Activated T-cell treated with anti-CD3 and anti-CD28 coated beads, Interleukin-2, amount 50 U/mL, for 48 hours (primary cell): ENCODE measurements at regions not wholly inside any gene's neighbourhood (a gene's known extent, or its start where the extent isn't known, plus 50 kb on each side); places are given as distances from the start of the nearest gene placed in this dataset.
"Not testable (repeated sequence)": the region's sequence is repeated elsewhere in the genome, so short reads cannot be mapped to it uniquely, and the experiment has no call there.

ENCODE experiments used
- DNase-seq, 2 experiments: peaks; one replicate each; pipeline ENCODE4 v3.0.0-alpha.2; 2020

DNA sequence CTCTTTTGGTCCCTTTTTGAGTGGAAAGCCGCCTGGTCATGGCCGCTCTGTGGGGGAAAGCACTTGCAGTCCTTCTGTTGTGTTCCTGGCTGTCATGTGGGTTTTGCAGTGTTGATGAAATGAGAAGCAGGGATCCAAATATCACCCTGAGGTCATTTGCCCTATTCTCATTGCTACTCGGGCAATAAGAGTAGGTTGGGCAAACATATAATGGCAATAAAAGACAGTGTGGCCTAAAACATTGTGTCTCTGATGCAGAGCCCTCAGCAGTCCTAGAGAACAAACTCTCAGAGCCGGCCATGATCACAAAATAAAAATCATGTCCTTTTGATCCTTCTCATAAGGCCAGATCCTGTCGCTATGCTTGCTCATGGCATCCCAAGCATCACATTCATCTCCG is 361.1 kb upstream of the KLF4 start:
- no peak for DNase-seq

DNA sequence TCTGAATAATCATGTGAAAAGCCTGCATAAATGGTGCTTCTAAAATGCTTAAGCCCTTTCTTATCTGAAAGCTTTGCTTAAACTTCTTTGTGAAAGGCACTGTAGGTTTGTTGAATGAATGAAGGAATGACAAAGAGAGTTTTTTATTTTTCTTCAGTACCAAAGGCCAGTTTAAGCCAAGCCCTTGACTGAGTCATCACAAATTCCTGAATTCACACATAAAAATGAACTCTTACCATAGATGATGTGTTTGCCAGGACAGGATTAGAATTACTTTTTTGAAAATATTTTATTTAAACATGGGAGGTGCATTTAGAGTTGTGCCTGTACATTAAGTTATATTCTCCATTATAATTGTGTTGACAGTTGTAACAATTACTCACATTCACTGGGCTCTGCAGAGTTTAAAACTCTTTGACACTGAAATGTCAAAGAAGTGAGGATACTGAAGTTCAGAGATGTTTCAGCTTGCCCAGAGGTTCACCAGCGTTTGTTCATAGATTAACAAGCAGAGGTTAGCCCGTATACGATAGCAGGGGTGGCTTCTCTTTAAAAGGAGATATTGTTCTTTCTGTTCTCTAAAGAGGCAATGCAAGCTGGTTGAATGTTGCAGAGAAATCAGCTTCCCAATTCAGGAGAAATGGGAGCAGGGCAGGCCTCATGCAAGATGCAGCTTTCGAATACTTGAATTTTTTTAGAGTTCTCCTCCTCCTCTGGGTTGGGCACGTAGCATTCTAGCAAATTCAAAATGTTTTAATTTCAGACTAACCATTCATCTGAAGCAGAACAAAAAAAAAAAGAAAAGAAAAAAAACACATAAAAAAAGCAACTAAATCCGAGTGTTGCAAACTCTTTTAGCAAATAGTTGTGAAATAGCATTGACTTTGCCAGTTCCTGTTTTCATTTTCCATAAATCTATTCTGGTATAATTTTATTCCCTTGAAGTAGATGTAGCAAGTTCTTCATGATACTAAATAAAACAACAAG is 358.7 kb upstream of the KLF4 start:
- no peak for DNase-seq

DNA sequence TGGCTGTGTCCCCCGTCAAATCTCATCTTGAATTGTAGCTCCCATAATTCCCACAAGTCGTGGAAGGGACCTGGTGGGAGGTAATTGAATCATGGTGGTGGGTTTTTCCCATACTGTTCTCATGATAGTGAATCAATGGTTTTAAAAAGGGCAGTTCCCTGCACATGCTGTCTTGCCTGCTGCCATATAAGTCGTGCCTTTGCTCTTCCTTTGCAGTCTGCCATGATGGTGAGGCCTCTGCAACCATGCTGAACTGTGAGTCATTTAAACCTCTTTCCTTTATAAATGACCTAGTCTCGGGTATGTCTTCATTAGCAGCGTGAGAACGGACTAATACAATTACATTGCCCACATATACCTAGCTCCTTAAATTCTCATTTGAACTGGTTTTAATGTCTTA is 353.0 kb upstream of the KLF4 start:
- DNase-seq, result no peak

DNA sequence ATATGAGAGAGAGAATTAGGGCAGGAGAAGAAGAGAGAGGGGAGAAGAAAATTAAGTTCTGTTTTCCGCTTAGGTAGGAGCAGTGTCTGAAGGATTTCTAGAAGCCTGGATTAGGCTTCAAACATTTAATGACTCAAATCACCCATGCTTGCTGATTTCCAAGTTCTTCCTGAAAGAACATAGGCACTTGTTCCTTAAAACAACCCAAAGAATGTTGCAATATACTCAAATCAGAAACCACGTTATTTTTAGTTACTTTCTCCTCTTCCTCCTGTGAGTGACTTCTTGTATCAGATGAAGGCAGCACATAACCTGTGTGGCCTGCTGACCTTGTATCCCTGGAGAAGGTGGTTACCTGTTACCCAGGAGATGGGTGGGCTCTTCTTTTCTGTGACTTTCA is 351.5 kb upstream of the KLF4 start:
- no peak for DNase-seq

DNA sequence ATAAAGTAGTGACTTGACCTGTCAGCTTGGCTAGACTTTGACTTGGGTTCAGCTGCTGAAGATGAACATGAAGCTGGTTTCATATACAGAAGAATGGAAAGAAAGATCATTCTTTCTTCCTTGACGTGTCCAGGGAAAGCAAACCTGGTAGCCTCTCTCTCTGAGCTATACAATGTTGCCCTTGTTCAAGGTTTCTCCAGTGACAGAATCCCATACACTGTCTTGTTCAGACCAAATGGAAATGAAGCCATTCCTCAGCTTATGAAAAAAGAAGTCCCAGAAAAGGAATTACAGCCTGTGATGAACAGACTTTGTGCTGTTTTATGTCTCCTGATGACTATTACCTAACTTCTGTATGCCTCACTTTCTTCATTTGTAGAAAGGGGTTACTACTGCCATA is 349.8 kb upstream of the KLF4 start:
- DNase-seq, result no peak

DNA sequence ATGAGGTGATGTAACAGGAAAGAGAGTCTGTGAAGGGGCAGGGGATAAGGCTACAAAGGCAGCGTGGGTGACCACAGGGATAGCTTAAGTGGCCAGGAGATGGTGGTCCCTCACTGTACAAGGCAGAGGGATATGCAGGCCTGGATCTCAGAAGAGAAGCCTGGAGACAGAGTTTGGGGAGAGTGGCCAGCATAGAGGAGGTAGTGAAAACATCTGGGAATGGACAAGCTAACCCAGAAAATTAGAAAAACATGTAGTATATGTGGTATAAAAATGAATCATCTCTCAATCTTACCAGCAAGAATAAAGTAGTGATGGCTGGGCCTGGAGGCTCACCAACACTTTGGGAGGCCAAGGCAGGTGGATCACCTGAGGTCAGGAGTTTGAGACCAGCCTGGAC is 349.2 kb upstream of the KLF4 start:
- no peak for DNase-seq

DNA sequence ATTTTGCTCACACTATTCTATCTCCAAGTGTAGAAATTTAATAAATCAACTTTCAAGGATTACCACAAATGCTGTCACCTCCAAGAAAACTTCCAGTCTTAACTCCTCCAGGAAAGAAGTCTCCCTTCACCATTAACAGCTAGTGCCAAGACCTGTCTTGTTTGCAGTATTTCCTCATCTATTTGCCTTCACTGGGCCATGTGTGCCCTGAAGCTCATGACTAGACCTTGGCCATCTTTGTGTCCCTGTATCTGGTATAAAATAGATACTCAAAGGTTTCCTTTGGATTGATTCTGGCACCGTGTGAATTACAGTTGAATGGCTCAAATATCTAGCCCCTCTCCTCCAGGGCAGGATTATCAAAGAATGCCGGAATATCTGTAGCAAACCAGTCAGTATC is 346.7 kb upstream of the KLF4 start:
- no peak for DNase-seq

DNA sequence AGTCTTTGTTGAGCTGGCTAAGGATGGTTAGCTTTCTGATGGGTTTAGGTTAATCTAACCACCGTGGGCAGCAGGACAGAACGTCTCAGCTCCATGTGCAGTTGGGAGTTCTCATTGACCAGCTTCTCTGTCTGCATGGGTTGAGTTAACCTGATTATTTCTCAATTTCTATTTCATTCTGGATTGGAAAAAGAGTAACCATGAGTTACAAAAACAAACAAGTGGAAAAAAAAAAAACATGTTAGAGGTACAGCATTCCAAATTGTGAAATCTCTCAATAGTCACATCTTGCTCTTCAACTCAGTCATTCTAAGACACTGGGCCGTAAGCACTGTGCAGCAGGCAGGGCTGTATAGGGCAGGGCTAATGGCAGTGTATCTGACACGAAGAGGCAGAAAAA is 343.7 kb upstream of the KLF4 start:
- no peak for DNase-seq

DNA sequence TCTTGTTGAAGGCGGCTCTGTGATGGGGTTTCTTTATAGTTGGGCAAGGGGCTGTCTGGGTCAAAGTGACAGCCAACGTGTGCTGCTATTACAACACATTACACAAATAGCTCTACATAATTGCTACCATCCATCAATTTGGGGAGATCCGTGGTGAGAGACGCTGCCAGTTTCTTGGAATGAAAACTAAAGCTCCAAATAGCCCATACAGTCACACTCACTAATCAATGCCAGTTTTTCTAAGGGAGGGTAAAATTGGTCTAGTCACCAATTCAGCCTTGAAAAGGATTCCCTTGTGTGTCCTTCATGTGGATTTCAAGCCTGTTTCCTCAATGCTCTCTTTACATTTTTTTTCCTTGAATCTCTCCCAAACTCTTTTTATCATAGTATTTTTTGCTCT is 343.3 kb upstream of the KLF4 start:
- DNase-seq, result no peak

DNA sequence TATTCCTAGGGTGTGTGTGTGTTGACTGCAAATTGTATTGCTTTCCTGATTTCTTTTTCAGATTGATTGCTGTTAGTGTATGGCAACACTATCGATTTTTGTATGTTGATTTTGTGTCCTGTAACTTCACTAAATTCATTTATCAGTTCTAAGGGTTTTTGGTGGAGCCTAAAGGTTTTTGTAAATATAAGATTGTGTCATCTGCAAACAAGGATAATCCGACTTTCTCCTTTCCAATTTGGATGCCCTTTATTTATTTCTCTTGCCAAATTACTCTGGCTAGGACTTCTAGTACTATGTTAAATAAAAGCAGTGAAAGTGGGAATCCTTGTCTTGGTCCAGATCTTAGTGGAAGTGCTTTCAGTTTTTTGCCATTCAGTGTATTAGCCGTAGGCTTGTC is 340.9 kb upstream of the KLF4 start:
- no peak for DNase-seq

DNA sequence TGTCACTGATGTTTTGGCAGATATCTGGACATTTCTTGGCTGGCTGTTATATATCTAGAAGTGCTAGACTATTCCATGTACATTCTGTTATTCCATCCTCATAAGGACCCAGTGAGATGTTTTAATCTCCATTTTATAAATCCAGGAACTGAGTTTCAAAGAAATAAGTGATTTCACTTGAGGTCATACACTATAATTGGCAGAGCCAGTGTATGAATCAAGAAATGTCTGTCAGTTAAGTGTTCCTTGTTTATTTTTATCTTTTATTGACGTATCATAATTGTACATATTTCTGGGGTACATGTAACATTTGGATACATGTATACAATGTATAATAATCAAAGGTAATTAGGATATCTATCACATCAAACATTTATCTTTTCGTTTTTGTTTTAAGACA is 338.3 kb upstream of the KLF4 start:
- DNase-seq, result no peak

DNA sequence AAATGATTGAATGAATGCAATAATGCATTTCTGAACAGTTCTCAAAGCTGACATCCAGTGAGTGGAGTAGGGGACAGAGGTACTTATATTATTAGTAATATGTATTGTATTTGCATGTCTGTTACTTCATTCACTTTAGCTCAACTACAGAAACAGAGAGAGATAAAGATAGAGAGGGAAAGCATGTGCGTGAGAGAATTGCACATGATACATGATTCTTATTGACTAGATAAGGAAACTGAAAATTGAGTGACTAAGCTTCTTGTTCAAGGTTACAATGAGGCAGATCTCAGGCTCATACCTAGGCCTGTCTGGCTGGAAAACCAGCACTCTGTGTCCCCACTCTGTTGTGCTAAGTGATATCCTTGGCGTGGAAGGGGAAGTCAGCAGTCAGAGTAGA is 337.7 kb upstream of the KLF4 start:
- DNase-seq, result no peak

DNA sequence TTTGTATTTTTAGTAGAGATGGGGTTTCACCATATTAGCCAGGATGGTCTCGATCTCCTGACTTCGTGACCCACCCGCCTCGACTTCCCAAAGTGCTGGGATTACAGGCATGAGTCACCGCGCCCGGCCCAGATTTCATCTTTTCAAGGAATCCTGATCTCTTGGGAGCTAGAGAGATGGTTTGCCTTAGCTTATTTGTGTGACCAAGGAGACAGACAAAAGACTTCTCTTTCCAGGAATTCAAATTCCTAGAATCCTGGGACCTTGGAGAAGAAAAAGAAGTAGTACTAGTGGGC is 337.1 kb upstream of the KLF4 start:
- not testable (repeated sequence) for DNase-seq

DNA sequence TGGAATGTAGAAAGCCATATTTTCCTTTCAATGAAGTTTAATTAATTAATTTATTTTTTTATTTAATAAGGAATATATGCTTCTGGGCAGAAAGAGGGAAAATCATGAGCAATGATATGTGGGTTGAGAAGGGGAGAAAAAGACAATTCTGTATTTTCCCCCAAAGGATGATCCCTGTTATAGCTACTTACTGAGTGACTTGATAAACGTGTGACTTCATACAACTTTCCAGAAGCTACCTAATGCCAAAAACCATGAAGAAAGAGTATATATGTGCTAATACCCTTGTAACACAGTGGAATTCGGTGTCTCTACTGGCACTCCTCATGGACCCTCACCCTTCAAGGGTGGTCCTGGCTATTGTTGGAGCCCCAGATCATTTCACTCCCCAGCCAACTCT is 335.0 kb upstream of the KLF4 start:
- DNase-seq, result no peak

DNA sequence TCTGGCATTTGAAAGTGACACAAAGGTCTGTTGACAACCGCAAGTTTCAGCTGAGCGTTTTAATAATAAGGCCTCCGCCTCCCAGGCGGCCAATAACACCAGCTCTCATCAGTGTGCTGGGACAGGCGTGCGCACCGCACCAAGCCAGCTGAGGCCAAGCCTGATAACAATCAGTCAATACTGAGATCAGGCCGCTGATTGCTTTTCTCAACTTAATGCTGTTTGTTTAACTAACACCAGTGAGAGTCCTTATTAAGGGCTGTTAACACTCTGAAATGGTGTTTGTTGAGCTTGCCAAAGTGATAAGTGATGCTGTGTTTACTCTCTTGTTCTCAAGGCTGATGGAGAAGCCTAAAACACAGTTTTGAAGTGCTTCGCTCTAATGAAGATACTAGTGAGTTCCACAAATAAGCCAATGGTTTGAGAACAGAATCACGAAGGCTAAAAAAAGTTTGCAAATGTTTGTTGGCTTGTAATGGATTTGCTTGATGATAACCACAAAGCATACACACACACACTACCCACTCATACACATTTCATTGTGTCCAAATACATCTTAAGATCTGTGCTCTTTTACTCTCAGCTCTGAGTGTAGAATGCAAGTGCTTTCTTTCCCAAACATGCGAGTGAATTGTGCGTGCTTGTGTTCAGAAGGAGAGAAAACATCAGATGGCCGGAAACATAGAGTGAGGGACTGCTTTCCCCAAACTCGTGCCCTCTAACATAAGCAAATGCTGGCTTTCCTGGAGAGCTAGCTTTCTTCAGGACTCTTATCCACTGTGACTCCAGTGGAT is 330.4 kb upstream of the KLF4 start:
- DNase-seq, result no peak

DNA sequence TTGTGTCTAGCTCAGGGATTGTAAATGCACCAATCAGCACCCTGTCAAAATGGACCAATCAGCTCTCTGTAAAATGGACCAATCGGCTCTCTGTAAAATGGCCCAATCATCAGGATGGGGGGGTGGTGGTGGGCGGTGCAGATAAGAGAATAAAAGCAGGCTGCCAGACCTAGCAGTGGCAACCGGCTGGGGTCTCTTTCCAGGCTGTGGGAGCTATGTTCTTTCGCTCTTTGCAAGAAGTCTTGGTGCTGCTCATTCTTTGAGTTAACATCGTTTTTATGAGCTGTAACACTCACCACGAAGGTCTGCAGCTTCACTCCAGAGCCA is 328.9 kb upstream of the KLF4 start:
- not testable (repeated sequence) for DNase-seq

DNA sequence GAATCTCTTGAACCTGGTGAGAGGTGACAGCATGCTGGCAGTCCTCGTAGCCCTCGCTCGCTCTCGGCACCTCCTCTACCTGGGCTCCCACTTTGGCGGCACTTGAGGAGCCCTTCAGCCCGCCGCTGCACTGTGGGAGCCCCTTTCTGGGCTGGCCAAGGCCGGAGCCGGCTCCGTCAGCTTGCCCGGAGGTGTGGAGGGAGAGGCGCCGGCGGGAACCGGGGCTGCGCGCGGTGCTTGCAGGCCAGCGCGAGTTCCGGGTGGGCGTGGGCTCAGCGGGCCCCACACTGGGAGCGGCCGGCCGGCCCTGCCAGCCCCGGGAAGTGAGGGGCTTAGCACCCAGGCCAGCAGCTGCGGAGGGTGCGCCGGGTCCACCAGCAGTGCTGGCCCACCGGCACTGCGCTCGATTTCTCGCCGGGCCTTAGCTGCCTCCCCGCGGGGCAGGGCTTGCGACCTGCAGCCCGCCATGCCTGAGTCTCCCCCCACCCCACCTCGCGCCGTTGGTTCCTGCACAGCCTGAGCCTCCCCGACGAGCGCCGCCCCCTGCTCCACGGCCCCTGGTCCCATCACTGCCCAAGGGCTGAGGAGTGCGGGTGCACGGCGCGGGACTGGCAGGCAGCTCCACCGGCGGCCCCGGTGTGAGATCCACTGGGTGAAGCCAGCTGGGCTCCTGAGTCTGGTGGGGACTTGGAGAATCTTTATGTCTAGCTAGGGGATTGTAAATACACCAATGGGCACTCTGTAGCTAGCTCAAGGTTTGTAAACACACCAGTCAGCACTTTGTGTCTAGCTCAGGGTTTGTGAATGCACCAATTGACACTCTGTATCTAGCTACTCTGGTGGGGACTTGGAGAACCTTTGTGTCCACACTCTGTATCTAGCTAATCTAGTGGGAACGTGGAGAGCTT is 328.3 kb upstream of the KLF4 start:
- not testable (repeated sequence) for DNase-seq

DNA sequence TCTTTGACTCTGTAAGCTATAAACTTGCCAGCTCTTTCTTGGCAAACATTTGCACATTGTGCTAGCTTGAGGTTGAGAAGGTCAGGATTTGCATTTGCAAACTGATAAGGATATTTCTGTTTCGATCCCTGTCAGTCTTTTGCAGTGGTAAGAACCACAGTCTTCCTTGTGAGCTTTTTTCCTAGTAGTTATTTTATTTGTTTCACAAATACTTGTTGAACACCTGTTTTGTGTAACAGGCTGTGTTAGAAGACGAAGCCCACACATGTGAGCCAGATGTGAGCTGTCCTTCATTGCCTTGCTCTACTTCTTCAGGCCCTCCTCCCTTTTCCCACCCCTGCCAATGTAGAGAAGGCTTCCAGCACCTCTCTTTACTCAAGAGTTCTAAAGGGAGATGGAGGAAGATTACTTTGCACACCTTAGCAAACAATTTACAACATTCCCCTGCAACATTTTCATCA is 327.0 kb upstream of the KLF4 start:
- no peak for DNase-seq

DNA sequence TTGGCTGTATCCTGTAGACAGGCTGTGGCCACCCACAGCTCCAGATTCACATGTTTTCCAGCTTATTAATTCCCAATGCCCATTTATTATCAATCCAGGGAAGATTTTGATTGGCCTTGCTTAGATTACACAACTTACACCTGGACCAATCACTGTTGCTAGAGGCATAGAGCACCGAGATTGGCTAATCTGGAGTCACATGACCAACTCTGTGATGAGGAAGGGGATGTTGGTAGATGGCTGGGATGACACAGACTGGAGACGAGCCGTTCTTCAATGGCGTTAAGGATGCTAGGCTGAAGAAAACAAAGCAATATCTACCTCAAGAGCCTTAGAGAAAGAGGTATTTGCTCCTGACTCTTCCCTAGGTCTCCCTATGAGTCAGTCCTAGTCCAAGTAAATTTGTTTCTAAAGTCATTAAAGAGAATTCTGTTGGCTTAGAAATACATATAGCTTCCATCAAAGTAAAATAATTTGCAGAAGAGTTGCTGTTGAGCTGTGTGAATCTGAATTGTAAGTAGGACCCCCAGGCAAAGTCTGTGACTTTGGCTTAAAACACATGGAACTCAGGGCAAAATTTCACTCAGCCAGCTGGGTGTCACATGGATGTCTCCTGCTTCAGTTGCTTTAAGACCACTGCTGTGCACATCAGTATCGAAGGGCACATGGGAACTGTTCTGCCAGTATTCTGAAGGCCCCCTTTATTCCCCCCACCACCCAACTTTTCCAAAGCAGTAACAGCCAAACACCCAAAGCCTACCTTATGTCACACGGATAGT is 326.4 kb upstream of the KLF4 start:
- no peak for DNase-seq

DNA sequence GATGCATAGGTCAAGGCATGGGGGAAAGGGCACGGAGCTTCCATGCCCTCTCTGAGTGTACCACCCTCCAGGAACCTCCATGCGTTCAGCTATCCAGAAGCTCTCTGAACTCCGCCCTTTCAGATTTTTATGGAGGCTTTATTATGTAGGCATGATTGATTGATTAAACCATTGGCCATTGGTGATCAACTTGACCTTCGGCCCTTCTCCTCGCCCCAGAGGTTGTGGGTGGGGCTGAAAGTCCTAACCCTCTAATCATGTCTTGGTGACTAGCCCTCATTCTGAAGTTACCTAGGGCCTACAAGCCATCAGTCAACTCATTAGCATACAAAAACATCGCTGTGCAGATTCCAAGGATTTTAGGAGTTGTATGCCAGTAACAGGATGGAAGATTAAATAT is 323.7 kb upstream of the KLF4 start:
- DNase-seq, result no peak

DNA sequence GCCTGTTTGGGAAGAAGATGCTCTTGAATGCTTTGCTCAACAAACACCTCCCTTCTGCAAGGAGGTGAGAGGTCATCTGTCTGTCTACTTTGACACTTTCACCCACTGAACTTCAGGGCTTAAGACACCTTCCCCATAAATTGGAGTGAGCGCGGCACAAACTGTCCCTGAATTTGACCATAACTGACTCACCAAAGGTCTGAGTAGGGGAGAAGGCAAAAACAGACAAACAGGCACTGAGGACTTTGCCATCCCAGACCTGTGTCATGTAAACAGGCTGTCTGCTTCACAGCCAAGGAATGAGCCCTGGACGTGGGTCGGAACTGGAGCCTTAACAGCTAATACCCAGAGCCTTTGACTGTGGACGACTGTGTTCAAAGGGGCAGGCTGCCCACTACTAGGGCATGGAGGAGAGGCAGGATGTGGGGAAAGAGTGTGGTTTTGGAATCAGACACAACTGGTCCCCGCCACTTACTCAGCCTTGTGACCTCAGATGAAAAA is 320.9 kb upstream of the KLF4 start:
- DNase-seq, result no peak

DNA sequence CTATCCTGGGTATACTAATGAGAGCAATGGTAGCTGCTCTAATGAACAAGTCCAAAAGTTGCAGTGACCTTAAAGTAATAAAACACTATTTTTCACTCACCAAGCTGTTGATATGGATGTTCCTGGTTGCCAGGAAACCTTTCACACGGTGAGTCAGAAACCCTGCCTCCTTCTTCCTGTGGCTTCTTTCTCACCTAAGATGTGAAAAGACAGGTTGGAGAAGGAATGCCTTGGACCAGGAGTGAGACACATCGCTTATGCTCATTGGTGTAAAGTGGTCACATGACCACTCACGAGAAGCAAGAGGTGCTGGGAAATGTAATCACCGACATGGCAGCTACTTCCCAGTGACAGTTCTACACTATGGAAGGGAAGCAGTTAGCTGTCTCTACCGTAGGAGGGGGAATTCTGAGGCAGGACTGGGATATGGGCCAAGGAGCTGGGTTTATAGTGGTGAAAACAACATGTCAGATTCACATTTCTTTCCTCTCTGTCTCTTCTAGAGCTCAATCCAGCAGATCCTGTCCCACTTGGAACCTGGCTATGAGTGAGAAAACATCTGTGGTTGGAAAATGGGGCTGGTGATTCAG is 320.4 kb upstream of the KLF4 start:
- DNase-seq, result no peak
